ENCODE measurements at regions not wholly inside any gene's neighbourhood (a gene's known extent, or its start where the extent isn't known, plus 50 kb on each side); places are given as distances from the start of the nearest gene placed in this dataset.

- no peak overlapping the region for H3K4me3 ChIP-seq (replicated peaks; ENCODE audit: insufficient read depth, low read length)
- H3K27ac ChIP-seq (replicated peaks) = no peak overlapping the region
- no peak for DNase-seq (ENCODE audit: low read depth in 1 of 2, low spot score in 1 of 2)
- no peaks in the 10 kb centered on the region for H3K27me3 ChIP-seq (ENCODE audit: insufficient read depth, poor library complexity, severe bottlenecking)
- TF ChIP-seq SPI1 (IDR thresholded peaks at IDR 0.05; ENCODE audit: borderline replicate concordance, low read depth) = no peak
- no peak for TF ChIP-seq CTCF (IDR thresholded peaks at IDR 0.05; ENCODE audit: insufficient read depth, low read length)
- no peak for TF ChIP-seq POLR2AphosphoS5 (IDR thresholded peaks at IDR 0.05; ENCODE audit: low read depth)
- TF ChIP-seq GABPA (IDR thresholded peaks at IDR 0.05; ENCODE audit: low read depth) = no peak
- TF ChIP-seq, protein P1, sequence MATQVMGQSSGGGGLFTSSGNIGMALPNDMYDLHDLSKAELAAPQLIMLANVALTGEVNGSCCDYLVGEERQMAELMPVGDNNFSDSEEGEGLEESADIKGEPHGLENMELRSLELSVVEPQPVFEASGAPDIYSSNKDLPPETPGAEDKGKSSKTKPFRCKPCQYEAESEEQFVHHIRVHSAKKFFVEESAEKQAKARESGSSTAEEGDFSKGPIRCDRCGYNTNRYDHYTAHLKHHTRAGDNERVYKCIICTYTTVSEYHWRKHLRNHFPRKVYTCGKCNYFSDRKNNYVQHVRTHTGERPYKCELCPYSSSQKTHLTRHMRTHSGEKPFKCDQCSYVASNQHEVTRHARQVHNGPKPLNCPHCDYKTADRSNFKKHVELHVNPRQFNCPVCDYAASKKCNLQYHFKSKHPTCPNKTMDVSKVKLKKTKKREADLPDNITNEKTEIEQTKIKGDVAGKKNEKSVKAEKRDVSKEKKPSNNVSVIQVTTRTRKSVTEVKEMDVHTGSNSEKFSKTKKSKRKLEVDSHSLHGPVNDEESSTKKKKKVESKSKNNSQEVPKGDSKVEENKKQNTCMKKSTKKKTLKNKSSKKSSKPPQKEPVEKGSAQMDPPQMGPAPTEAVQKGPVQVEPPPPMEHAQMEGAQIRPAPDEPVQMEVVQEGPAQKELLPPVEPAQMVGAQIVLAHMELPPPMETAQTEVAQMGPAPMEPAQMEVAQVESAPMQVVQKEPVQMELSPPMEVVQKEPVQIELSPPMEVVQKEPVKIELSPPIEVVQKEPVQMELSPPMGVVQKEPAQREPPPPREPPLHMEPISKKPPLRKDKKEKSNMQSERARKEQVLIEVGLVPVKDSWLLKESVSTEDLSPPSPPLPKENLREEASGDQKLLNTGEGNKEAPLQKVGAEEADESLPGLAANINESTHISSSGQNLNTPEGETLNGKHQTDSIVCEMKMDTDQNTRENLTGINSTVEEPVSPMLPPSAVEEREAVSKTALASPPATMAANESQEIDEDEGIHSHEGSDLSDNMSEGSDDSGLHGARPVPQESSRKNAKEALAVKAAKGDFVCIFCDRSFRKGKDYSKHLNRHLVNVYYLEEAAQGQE (IDR thresholded peaks at IDR 0.05; ENCODE audit: insufficient replicate concordance, low read depth) = no peak
These were observed 286.1 kb downstream of the IRF8 start for GRCh38 chr16:86185089-86185488.

- H3K27me3 ChIP-seq (ENCODE audit: insufficient read depth, poor library complexity, severe bottlenecking) = no peaks in the 10 kb centered on the region
- no peak for DNase-seq (ENCODE audit: low read depth in 1 of 2, low spot score in 1 of 2)
These were observed 287.4 kb downstream of the IRF8 start for GRCh38 chr16:86186313-86186712.

GRCh38 chr16:86189934-86190333 is 291.0 kb downstream of the IRF8 start:
- no peak overlapping the region for H3K4me3 ChIP-seq (replicated peaks; ENCODE audit: insufficient read depth, low read length)
- TF ChIP-seq, protein P1 (IDR thresholded peaks at IDR 0.05; ENCODE audit: insufficient replicate concordance, low read depth) = no peak
- no peak for TF ChIP-seq GABPA (IDR thresholded peaks at IDR 0.05; ENCODE audit: low read depth)
- TF ChIP-seq CTCF (IDR thresholded peaks at IDR 0.05; ENCODE audit: insufficient read depth, low read length) = no peak
- TF ChIP-seq SPI1 (IDR thresholded peaks at IDR 0.05; ENCODE audit: borderline replicate concordance, low read depth) = no peak
- no peak for TF ChIP-seq POLR2AphosphoS5 (IDR thresholded peaks at IDR 0.05; ENCODE audit: low read depth)
- no peak overlapping the region for H3K27ac ChIP-seq (replicated peaks)
- no peak for DNase-seq (ENCODE audit: low read depth in 1 of 2, low spot score in 1 of 2)
- no peaks in the 10 kb centered on the region for H3K27me3 ChIP-seq (ENCODE audit: insufficient read depth, poor library complexity, severe bottlenecking)

More at GRCh38 chr16:86186313-86186712, 287.4 kb downstream of the IRF8 start:
- no peak overlapping the region for H3K4me3 ChIP-seq (replicated peaks; ENCODE audit: insufficient read depth, low read length)
- no peak for TF ChIP-seq POLR2AphosphoS5 (IDR thresholded peaks at IDR 0.05; ENCODE audit: low read depth)
- TF ChIP-seq GABPA (IDR thresholded peaks at IDR 0.05; ENCODE audit: low read depth) = no peak
- no peak for TF ChIP-seq SPI1 (IDR thresholded peaks at IDR 0.05; ENCODE audit: borderline replicate concordance, low read depth)
- TF ChIP-seq, protein P1 (IDR thresholded peaks at IDR 0.05; ENCODE audit: insufficient replicate concordance, low read depth) = no peak
- TF ChIP-seq CTCF (IDR thresholded peaks at IDR 0.05; ENCODE audit: insufficient read depth, low read length) = no peak
- no peak overlapping the region for H3K27ac ChIP-seq (replicated peaks)

All from HL-60 (cell line).